ENCODE measurements at regions not wholly inside any gene's neighbourhood (a gene's known extent, or its start where the extent isn't known, plus 50 kb on each side); places are given as distances from the start of the nearest gene placed in this dataset.

DNA sequence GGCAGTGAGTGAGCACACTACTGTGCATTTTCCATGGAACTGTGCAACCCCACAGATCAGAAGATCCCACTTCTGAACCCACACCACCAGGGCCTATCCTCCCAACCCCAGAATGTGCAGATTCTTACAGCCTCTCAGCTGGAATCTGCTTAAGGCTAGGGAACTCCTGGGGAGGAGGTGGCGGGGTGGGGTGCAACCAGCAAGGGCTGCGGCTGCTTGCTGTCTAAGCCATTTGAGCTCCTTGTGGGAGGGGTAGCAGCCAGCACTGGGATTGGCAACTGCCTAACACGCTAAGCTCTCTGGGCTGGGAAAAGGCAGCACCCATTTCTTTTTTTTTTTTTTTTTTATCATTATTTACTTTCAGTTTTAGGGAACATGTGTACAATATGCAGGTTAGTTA, 353.3 kb downstream of the RAB28 start:
- TF ChIP-seq, protein P1, sequence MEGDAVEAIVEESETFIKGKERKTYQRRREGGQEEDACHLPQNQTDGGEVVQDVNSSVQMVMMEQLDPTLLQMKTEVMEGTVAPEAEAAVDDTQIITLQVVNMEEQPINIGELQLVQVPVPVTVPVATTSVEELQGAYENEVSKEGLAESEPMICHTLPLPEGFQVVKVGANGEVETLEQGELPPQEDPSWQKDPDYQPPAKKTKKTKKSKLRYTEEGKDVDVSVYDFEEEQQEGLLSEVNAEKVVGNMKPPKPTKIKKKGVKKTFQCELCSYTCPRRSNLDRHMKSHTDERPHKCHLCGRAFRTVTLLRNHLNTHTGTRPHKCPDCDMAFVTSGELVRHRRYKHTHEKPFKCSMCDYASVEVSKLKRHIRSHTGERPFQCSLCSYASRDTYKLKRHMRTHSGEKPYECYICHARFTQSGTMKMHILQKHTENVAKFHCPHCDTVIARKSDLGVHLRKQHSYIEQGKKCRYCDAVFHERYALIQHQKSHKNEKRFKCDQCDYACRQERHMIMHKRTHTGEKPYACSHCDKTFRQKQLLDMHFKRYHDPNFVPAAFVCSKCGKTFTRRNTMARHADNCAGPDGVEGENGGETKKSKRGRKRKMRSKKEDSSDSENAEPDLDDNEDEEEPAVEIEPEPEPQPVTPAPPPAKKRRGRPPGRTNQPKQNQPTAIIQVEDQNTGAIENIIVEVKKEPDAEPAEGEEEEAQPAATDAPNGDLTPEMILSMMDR (IDR thresholded peaks at IDR 0.05), result no peak
- TF ChIP-seq POLR2A (IDR thresholded peaks at IDR 0.05), result no peak

All from right lobe of liver (tissue), 4 donors.